HL-60 (cell line): ENCODE measurements at regions not wholly inside any gene's neighbourhood (a gene's known extent, or its start where the extent isn't known, plus 50 kb on each side); places are given as distances from the start of the nearest gene placed in this dataset.

Source experiments
- GABPA ChIP-seq: IDR thresholded peaks from 2 replicates; pipeline ENCODE4 v1.6.1; 2012; ENCODE audit warnings: low read depth
- POLR2AphosphoS5 ChIP-seq: IDR thresholded peaks from 2 replicates; pipeline ENCODE4 v1.6.1; 2012; ENCODE audit warnings: low read depth
- SPI1 ChIP-seq: IDR thresholded peaks from 2 replicates; pipeline ENCODE4 v1.6.1; 2012; ENCODE audit warnings: low read depth, mild to moderate bottlenecking, borderline replicate concordance
- TF ChIP-seq, protein P1 (sequence below): IDR thresholded peaks from one replicate; pipeline ENCODE4 v1.5.1; 2011; ENCODE audit warnings: low read length, control low read depth, inconsistent platforms; ENCODE audit not compliant: insufficient read depth
- TF ChIP-seq, protein P2 (sequence below): IDR thresholded peaks from 2 replicates; pipeline ENCODE4 v1.6.1; 2012; ENCODE audit warnings: low read depth; ENCODE audit not compliant: insufficient replicate concordance

DNA sequence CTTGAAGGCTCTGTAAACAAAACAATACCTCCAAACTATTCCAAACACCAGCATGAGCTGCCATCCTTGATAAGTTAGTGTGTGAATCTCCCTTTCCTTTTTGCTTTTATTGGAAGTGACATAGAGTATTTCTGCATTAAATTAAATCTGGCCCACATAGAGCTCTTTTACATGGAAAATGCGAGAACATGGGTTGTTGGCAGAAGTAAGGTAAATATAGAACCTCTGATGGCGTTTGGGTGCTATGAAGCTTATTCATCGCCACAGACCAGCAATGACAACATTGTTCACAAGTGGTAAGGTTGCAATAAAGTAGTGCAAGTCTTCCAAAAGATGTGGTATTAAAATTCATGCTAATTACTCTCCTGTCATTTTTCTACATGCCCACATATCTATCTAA lies 445.8 kb upstream of the JAG1 start:
- TF ChIP-seq, protein P1, sequence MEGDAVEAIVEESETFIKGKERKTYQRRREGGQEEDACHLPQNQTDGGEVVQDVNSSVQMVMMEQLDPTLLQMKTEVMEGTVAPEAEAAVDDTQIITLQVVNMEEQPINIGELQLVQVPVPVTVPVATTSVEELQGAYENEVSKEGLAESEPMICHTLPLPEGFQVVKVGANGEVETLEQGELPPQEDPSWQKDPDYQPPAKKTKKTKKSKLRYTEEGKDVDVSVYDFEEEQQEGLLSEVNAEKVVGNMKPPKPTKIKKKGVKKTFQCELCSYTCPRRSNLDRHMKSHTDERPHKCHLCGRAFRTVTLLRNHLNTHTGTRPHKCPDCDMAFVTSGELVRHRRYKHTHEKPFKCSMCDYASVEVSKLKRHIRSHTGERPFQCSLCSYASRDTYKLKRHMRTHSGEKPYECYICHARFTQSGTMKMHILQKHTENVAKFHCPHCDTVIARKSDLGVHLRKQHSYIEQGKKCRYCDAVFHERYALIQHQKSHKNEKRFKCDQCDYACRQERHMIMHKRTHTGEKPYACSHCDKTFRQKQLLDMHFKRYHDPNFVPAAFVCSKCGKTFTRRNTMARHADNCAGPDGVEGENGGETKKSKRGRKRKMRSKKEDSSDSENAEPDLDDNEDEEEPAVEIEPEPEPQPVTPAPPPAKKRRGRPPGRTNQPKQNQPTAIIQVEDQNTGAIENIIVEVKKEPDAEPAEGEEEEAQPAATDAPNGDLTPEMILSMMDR, result no peak
- TF ChIP-seq, protein P2, sequence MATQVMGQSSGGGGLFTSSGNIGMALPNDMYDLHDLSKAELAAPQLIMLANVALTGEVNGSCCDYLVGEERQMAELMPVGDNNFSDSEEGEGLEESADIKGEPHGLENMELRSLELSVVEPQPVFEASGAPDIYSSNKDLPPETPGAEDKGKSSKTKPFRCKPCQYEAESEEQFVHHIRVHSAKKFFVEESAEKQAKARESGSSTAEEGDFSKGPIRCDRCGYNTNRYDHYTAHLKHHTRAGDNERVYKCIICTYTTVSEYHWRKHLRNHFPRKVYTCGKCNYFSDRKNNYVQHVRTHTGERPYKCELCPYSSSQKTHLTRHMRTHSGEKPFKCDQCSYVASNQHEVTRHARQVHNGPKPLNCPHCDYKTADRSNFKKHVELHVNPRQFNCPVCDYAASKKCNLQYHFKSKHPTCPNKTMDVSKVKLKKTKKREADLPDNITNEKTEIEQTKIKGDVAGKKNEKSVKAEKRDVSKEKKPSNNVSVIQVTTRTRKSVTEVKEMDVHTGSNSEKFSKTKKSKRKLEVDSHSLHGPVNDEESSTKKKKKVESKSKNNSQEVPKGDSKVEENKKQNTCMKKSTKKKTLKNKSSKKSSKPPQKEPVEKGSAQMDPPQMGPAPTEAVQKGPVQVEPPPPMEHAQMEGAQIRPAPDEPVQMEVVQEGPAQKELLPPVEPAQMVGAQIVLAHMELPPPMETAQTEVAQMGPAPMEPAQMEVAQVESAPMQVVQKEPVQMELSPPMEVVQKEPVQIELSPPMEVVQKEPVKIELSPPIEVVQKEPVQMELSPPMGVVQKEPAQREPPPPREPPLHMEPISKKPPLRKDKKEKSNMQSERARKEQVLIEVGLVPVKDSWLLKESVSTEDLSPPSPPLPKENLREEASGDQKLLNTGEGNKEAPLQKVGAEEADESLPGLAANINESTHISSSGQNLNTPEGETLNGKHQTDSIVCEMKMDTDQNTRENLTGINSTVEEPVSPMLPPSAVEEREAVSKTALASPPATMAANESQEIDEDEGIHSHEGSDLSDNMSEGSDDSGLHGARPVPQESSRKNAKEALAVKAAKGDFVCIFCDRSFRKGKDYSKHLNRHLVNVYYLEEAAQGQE, result no peak
- TF ChIP-seq POLR2AphosphoS5 (no peak), SPI1 (no peak), GABPA (no peak)
